ENCODE measurements at regions not wholly inside any gene's neighbourhood (a gene's known extent, or its start where the extent isn't known, plus 50 kb on each side); places are given as distances from the start of the nearest gene placed in this dataset.

GRCh38 chr16:62190426-62190825 lies 154.2 kb upstream of the CDH8 start:
- no peaks in the 10 kb centered on the region for H3K4me1 Mint-ChIP-seq
- H3K36me3 Mint-ChIP-seq (ENCODE audit: low read depth), result no peaks in the 10 kb centered on the region
- peak; percentile 70 to 80 (median 74) for TF ChIP-seq CTCF (IDR thresholded peaks at IDR 0.05; ENCODE audit: unreplicated experiment in 3 of 3)
- no peak overlapping the region for H3K27ac Mint-ChIP-seq
- no peaks in the 10 kb centered on the region for H3K27me3 Mint-ChIP-seq (ENCODE audit: low read depth)
- no peaks in the 10 kb centered on the region for H3K9me3 Mint-ChIP-seq
- H3K4me3 Mint-ChIP-seq, result no peak overlapping the region

DNA sequence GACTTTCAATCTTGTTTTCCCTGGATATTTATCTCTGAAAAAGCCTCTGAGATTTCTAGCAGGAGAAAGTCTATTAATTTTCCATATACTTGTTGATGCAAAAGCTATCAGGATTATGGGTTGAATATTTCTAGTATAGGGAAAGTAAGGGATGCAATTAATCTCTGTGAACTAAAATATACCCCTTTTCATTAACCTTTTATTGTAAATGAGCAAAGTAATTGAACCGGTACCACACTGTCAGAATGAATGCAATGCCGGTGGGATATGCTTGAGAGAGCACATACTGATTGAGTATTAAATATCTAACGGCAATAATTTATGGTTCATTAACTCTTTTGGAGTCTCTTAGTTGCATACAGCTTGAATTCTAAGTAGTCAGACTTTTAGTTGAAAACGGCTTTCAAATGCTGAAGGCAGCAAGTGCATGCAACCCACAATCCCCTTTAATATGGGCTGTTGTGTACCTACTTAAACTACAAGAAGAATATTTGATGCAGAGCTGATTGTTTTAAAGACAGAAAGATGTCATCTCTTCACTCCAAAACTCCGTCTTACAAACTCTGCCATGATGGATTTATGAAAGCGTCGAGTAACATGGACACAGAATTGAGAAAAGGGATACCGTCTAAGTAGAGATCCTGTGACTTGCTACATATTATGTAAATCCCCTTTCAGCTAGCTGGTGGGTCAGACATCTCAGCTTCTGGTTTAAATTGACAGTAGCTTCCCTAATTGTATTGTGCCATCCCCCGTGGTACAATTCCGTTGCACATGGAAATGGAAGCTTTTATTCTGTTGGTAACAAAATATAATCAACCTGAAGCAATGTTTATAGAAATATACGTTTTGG lies 141.3 kb upstream of the CDH8 start:
- no peaks in the 10 kb centered on the region for H3K9me3 Mint-ChIP-seq
- no peak overlapping the region for H3K4me3 Mint-ChIP-seq
- TF ChIP-seq CTCF (IDR thresholded peaks at IDR 0.05; ENCODE audit: unreplicated experiment in 3 of 3), result no peak
- H3K4me1 Mint-ChIP-seq, result no peaks in the 10 kb centered on the region
- no peak overlapping the region for H3K27ac Mint-ChIP-seq
- H3K27me3 Mint-ChIP-seq (ENCODE audit: low read depth), result no peaks in the 10 kb centered on the region
- no peaks in the 10 kb centered on the region for H3K36me3 Mint-ChIP-seq (ENCODE audit: low read depth)

DNA sequence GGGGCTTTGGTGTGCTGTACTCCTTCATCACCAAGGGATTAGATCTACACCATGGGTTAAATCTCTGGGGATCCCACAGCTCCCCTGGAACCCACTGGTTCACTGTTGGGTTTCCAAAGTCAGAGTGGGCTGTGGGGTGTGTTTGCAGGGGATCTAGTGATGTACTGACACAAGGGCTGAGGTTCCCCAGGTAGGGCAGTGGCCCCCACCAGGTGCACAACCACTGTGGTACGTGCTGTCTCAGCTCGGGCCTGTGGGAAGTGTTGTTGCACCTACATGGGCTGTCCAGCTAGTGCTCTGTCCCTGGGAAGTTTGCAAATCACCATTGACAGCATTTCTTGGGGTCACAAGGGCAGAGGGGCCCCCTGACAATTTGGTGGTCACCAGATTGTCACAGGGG lies 134.4 kb upstream of the CDH8 start:
- Mint-ChIP-seq H3K27ac (no peak overlapping the region), H3K4me3 (no peak overlapping the region), H3K36me3 (ENCODE audit: low read depth) (no peaks in the 10 kb centered on the region), H3K4me1 (no peaks in the 10 kb centered on the region), H3K9me3 (peaks cover 10% of the 10 kb centered on the region), H3K27me3 (ENCODE audit: low read depth) (no peaks in the 10 kb centered on the region)
- TF ChIP-seq CTCF (IDR thresholded peaks at IDR 0.05; ENCODE audit: unreplicated experiment in 3 of 3), result no peak

- Mint-ChIP-seq H3K27ac (no peak overlapping the region), H3K27me3 (ENCODE audit: low read depth) (no peaks in the 10 kb centered on the region), H3K4me3 (no peak overlapping the region), H3K9me3 (peaks cover 14% of the 10 kb centered on the region), H3K36me3 (ENCODE audit: low read depth) (no peaks in the 10 kb centered on the region), H3K4me1 (no peaks in the 10 kb centered on the region)
- no peak for TF ChIP-seq CTCF (IDR thresholded peaks at IDR 0.05; ENCODE audit: unreplicated experiment in 3 of 3)
Measured at GRCh38 chr16:62167551-62167950, 131.3 kb upstream of the CDH8 start.

DNA sequence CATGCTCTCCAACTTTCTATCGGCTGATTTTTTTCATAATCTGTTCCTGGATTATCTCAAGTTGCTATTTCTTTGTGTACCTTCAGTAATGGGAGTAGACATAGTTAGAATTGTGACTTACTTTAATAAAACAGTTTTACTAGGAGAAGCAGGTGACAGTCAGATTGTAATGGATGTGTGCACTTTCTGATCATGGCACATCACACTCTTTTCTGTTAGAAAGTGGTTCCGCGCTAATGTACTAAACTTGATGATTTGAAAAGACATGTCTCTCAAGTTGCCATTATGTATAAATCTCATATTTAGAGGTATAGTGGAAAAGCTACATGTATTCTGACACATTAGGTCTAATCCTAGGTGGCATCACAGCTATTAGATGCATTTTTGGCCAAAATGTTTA lies 121.3 kb upstream of the CDH8 start:
- no peaks in the 10 kb centered on the region for H3K4me1 Mint-ChIP-seq
- no peaks in the 10 kb centered on the region for H3K9me3 Mint-ChIP-seq
- H3K27me3 Mint-ChIP-seq (ENCODE audit: low read depth), result no peaks in the 10 kb centered on the region
- H3K36me3 Mint-ChIP-seq (ENCODE audit: low read depth), result no peaks in the 10 kb centered on the region
- H3K4me3 Mint-ChIP-seq, result no peak overlapping the region
- no peak for TF ChIP-seq CTCF (IDR thresholded peaks at IDR 0.05; ENCODE audit: unreplicated experiment in 3 of 3)
- no peak overlapping the region for H3K27ac Mint-ChIP-seq

GRCh38 chr16:62156971-62157370 lies 120.7 kb upstream of the CDH8 start:
- H3K4me1 Mint-ChIP-seq, result no peaks in the 10 kb centered on the region
- H3K27me3 Mint-ChIP-seq (ENCODE audit: low read depth), result no peaks in the 10 kb centered on the region
- no peak overlapping the region for H3K4me3 Mint-ChIP-seq
- H3K9me3 Mint-ChIP-seq, result no peaks in the 10 kb centered on the region
- H3K36me3 Mint-ChIP-seq (ENCODE audit: low read depth), result no peaks in the 10 kb centered on the region
- TF ChIP-seq CTCF (IDR thresholded peaks at IDR 0.05; ENCODE audit: unreplicated experiment in 3 of 3), result no peak
- no peak overlapping the region for H3K27ac Mint-ChIP-seq

Measured in nephron (organoid).